B cell (primary cell): ENCODE measurements at regions not wholly inside any gene's neighbourhood (a gene's known extent, or its start where the extent isn't known, plus 50 kb on each side); places are given as distances from the start of the nearest gene placed in this dataset.

Experiments
- EZH2 ChIP-seq: IDR thresholded peaks from 2 replicates; pipeline ENCODE4 v1.6.1; 2012; ENCODE audit warnings: borderline replicate concordance, low read depth, mild to moderate bottlenecking, moderate library complexity, low read length; ENCODE audit not compliant: insufficient read depth, poor library complexity, severe bottlenecking
- TF ChIP-seq, protein P1 (sequence below): fragments of 200-600 bp; IDR thresholded peaks from one replicate; pipeline ENCODE4 v1.8.0; 2022; ENCODE audit warnings: antibody characterized with exemption, mild to moderate bottlenecking

DNA sequence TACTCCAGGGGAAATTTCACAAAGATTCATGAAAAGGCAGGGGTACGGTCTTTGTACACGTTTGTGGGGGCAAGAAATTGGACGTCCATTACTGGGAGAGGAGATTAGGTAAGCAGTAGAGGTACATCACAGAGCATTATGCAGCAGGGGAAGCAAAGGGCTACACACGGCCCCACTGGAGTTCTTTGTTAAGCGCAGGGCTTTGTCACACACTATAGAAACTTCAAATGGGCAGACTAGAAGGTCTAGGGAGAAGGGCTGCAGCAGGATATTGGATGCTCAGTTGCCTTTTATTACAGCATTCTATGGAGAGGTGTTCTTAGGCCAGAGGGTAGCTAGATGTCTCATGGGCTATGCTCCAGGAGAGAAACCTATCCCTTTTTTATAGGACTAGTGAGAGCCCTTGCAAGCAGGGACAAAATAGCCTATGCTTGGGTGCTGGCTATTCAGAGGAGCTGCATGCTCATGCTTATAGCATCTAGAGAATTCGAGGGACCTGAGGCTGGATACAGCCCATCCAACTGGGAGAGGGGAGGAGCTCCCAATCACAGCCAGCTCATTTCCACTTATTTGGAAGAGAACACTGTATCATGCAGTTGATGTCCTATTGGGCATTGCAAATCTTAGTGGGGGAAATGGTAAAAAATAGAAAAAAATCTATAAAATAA lies 506.4 kb upstream of the ADAMTS9 start:
- TF ChIP-seq, protein P1, sequence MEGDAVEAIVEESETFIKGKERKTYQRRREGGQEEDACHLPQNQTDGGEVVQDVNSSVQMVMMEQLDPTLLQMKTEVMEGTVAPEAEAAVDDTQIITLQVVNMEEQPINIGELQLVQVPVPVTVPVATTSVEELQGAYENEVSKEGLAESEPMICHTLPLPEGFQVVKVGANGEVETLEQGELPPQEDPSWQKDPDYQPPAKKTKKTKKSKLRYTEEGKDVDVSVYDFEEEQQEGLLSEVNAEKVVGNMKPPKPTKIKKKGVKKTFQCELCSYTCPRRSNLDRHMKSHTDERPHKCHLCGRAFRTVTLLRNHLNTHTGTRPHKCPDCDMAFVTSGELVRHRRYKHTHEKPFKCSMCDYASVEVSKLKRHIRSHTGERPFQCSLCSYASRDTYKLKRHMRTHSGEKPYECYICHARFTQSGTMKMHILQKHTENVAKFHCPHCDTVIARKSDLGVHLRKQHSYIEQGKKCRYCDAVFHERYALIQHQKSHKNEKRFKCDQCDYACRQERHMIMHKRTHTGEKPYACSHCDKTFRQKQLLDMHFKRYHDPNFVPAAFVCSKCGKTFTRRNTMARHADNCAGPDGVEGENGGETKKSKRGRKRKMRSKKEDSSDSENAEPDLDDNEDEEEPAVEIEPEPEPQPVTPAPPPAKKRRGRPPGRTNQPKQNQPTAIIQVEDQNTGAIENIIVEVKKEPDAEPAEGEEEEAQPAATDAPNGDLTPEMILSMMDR: no peak
- TF ChIP-seq EZH2: no peak
